ENCODE measurements at regions not wholly inside any gene's neighbourhood (a gene's known extent, or its start where the extent isn't known, plus 50 kb on each side); places are given as distances from the start of the nearest gene placed in this dataset.

DNA sequence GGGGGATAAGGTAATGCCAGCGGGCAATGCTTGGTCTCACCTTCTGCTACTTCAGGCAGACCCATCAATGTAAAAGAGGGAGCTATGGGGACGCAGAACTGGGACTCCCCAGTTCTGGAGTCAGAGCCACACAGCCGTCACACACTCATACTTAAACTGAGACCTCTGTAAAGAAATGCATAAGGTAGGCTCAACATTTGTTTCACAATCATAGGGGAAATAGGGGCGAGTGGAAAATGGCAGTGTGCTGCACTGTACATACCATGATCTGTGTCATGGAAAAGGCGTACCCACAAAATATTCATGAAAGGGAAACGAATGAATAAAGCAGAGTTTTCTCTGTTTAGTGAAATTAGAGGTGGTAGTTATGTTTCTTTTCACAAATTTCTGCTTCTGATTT lies 318.0 kb upstream of the NPVF start:
- Histone ChIP-seq H3K27me3 (replicated peaks in 1 of 4; ENCODE audit: control extremely low read depth in 1 of 4, control insufficient read depth in 3 of 4, insufficient read depth in 4 of 4, low read length in 3 of 4) (peaks cover 0 to 14% (median 4%) of the 10 kb centered on the region in 4 experiments), H3K4me3 (ENCODE audit: control extremely low read depth in 1 of 5, extremely low read depth in 1 of 5, insufficient read depth in 1 of 5, low read depth in 2 of 5, low read length in 4 of 5) (no peak overlapping the region), H3K4me2 (replicated peaks; ENCODE audit: low read depth, low read length, poor library complexity, severe bottlenecking) (no peak overlapping the region), H3K4me1 (ENCODE audit: control insufficient read depth in 2 of 2, insufficient read depth in 2 of 2, low read length in 2 of 2) (no peaks in the 10 kb centered on the region), H3K9me3 (ENCODE audit: control extremely low read depth in 1 of 3, control insufficient read depth in 2 of 3, insufficient read depth in 1 of 3, low read length in 2 of 3) (no peaks in the 10 kb centered on the region), H4K20me1 (ENCODE audit: control insufficient read depth, insufficient read depth, low read length, poor library complexity, severe bottlenecking) (no peaks in the 10 kb centered on the region), H3K79me2 (ENCODE audit: control insufficient read depth, insufficient read depth, low read length) (no peaks in the 10 kb centered on the region), H3K9ac (ENCODE audit: low read length) (no peak overlapping the region), H2AFZ (ENCODE audit: insufficient read depth, low read depth, low read length, poor library complexity, severe bottlenecking) (no peak overlapping the region), H3K36me3 (replicated peaks in 1 of 2; ENCODE audit: control extremely low read depth in 1 of 2, control insufficient read depth in 1 of 2, extremely low read depth in 1 of 2, insufficient read depth in 2 of 2, low read length in 1 of 2) (no peaks in the 10 kb centered on the region), H3K27ac (ENCODE audit: low read length in 2 of 2) (no peak overlapping the region)
- H3K27ac Mint-ChIP-seq = no peak overlapping the region
- no peaks in the 10 kb centered on the region for H3K4me1 Mint-ChIP-seq
- POLR2A ChIA-PET = no interaction called here
- no peak for TF ChIP-seq CTCF (IDR thresholded peaks at IDR 0.05)
- TF ChIP-seq EZH2 (IDR thresholded peaks at IDR 0.05; ENCODE audit: borderline replicate concordance, insufficient read depth, low read depth, low read length, poor library complexity, severe bottlenecking) = no peak
- CTCF ChIA-PET = no interaction called here
- H3K9me3 Mint-ChIP-seq (ENCODE audit: insufficient read depth) = no peaks in the 10 kb centered on the region
- ATAC-seq (ENCODE audit: low read depth) (no peak), DNase-seq (no peak)
- H3K4me3 Mint-ChIP-seq = no peak overlapping the region
- intact Hi-C loops (cut with micrococcal nuclease) = no loop called here
- peaks cover 44% of the 10 kb centered on the region for H3K27me3 Mint-ChIP-seq
- 100% methylated on average over 2 of the region's 6 CpGs for WGBS (ENCODE audit: insufficient coverage)

DNA sequence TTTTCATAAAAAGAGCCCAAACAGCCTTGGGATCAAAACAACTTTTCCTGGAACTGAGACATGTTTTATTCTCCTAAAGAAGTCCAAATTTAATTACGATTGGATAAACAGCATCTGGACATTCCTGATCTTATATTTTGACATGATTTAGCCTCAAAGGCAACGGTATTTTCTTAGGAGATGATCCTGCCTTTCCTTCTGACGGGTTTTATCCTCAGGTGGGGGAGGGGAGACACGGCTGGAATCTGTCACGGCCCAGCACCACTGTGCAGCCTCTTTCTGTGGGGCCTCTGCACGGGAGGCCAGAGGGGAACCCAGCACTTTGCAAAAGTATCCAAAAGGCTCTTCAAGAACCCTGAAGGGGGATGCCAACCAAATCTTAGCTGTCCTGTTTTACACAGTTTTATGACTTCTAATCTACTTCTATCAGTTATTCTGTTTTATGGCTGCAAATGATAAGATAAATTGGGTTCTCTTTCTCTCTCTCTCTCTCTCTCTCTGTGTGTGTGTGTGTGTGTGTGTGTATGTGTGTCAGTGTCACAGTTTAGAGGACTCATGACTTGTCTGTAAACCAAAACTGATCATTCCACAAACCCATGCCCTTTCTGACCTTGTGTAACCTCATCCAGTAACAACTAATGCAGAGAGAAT lies 321.1 kb upstream of the NPVF start:
- intact Hi-C loops (cut with micrococcal nuclease) = no loop called here
- WGBS (ENCODE audit: insufficient coverage) = 80% methylated on average over 6 of the region's 6 CpGs
- H3K27ac ChIP-seq (ENCODE audit: low read length in 2 of 2) = no peak overlapping the region

More for the DNA sequence above, 321.1 kb upstream of the NPVF start:
- ChIA-PET POLR2A (no interaction called here), CTCF (no interaction called here)
- H3K27me3 Mint-ChIP-seq = peaks cover 30% of the 10 kb centered on the region
- H3K4me3 Mint-ChIP-seq = no peak overlapping the region
- Histone ChIP-seq H4K20me1 (ENCODE audit: control insufficient read depth, insufficient read depth, low read length, poor library complexity, severe bottlenecking) (no peaks in the 10 kb centered on the region), H3K4me1 (ENCODE audit: control insufficient read depth in 2 of 2, insufficient read depth in 2 of 2, low read length in 2 of 2) (no peaks in the 10 kb centered on the region), H3K79me2 (ENCODE audit: control insufficient read depth, insufficient read depth, low read length) (no peaks in the 10 kb centered on the region), H2AFZ (ENCODE audit: insufficient read depth, low read depth, low read length, poor library complexity, severe bottlenecking) (no peak overlapping the region), H3K4me2 (replicated peaks; ENCODE audit: low read depth, low read length, poor library complexity, severe bottlenecking) (no peak overlapping the region), H3K9me3 (ENCODE audit: control extremely low read depth in 1 of 3, control insufficient read depth in 2 of 3, insufficient read depth in 1 of 3, low read length in 2 of 3) (no peaks in the 10 kb centered on the region), H3K9ac (ENCODE audit: low read length) (no peak overlapping the region), H3K27me3 (replicated peaks in 1 of 4; ENCODE audit: control extremely low read depth in 1 of 4, control insufficient read depth in 3 of 4, insufficient read depth in 4 of 4, low read length in 3 of 4) (peaks cover 0 to 7% (median 2%) of the 10 kb centered on the region in 4 experiments), H3K4me3 (ENCODE audit: control extremely low read depth in 1 of 5, extremely low read depth in 1 of 5, insufficient read depth in 1 of 5, low read depth in 2 of 5, low read length in 4 of 5) (no peak overlapping the region), H3K36me3 (replicated peaks in 1 of 2; ENCODE audit: control extremely low read depth in 1 of 2, control insufficient read depth in 1 of 2, extremely low read depth in 1 of 2, insufficient read depth in 2 of 2, low read length in 1 of 2) (no peaks in the 10 kb centered on the region)
- H3K9me3 Mint-ChIP-seq (ENCODE audit: insufficient read depth) = no peaks in the 10 kb centered on the region
- DNase-seq (no peak), ATAC-seq (ENCODE audit: low read depth) (no peak)
- no peaks in the 10 kb centered on the region for H3K4me1 Mint-ChIP-seq
- TF ChIP-seq CTCF (IDR thresholded peaks at IDR 0.05) (no peak), EZH2 (IDR thresholded peaks at IDR 0.05; ENCODE audit: borderline replicate concordance, insufficient read depth, low read depth, low read length, poor library complexity, severe bottlenecking) (no peak)
- no peak overlapping the region for H3K27ac Mint-ChIP-seq
